GM12865 (cell line): ENCODE measurements at regions not wholly inside any gene's neighbourhood (a gene's known extent, or its start where the extent isn't known, plus 50 kb on each side); places are given as distances from the start of the nearest gene placed in this dataset.

Experiments
- DNase-seq: peaks from one replicate; pipeline ENCODE4 v3.0.0; 2010; ENCODE audit warnings: low read depth
- H3K4me3 ChIP-seq: 2 replicates; pipeline ENCODE4 v1.5.1; 2011; ENCODE audit warnings: mild to moderate bottlenecking, low read depth, low read length, control low read depth
- CTCF ChIP-seq: IDR thresholded peaks from 2 replicates; pipeline ENCODE4 v1.5.1; 2011; ENCODE audit warnings: low read length, control low read depth, low read depth, inconsistent platforms; ENCODE audit not compliant: insufficient read depth; ENCODE audit errors: missing control alignments

DNA sequence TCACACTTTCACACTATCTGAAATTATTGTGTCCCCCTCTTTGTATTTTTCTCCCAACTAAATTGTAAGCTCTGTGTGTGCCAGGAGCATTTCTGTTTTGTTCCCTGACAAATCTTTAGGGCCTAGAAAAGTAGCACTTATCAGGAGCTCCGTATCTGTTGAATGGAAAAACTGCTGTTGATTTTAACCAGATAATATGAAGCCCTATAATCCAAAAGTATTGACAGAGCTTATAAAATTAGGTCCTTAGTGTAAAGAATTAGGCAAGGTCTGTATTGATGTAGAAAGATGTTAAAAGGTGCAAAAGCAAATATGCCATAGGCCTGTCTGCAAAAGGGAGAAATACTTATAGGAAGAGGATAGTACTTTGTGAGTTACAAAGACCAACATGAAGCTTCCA lies 109.4 kb upstream of the ISL1 start:
- TF ChIP-seq CTCF = no peak
- no peak for DNase-seq
- no peak overlapping the region for H3K4me3 ChIP-seq

DNA sequence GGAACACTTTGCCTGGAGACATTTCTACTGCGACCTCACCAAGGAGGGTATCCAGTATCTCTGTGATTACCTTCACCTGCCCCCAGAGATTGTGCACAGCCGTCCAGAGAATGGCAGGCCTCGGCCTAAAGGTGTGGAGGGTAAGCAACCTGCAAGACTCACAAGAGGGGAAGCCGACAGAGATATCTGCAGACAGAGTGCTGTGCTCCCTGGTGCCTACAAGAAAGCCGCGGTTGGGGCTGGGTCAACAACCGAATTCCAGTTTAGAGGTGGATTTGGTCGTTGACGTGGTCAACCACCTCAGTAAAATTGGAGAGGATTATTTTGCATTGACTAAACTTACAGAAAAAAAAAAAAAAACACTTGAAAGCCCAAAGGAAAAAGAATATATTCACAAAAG lies 107.8 kb upstream of the ISL1 start:
- TF ChIP-seq CTCF = no peak
- no peak overlapping the region for H3K4me3 ChIP-seq
- DNase-seq = no peak

DNA sequence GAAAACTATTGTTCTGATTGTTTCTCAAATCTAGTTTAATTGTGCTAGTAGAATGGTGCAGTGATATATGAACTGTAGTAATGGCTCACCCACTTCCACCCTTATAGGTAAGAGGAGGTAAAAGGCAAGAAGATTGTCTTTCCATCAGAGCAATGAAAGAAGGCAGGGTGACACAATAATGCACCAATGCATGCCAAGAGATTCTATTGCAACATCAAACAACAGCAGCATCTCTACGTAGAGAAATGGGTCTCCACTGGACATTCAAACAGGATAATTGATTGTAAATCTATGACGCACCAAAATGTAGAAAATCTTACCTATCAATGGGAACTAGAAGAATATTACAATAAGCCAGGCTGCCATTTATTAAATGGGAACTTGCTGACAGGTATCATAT lies 107.0 kb upstream of the ISL1 start:
- no peak overlapping the region for H3K4me3 ChIP-seq
- TF ChIP-seq CTCF = no peak
- no peak for DNase-seq

- TF ChIP-seq CTCF = no peak
- DNase-seq = no peak
- no peak overlapping the region for H3K4me3 ChIP-seq
Measured at GRCh38 chr5:51278539-51278938, 104.7 kb upstream of the ISL1 start.

DNA sequence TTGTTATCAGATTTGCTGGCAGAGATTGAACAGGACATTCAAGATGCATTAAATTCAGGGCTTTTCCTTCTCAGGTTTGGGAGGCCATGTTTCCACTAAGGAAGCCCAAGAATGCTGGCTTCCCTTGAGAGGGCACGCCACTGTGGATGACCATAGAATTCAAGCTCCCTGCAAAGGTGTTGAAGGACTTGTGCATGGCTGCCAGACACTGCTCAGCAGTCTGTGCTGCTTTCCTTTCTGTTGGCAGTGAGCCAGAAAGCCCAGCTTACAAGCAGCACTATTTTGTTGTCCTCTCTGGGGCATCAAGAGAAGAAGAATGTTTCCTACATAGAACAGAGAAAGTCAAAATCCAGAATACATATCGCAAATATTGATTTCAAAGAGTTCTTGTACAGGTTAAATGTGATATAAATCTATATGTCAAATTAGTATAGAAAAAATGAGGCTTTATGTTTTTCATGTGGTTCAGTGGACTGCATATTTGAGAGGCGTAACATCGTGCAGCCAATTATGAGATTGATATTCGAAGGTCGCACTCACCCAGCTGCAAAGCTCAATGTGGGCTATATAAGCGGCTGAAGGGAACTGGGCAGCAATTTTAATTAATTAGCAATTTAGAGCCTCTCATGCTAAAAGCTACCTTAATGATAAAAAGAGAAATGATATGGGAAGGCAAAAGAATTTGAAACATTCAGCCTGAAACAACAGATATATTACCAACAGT lies 103.1 kb upstream of the ISL1 start:
- DNase-seq = no peak
- H3K4me3 ChIP-seq = no peak overlapping the region
- TF ChIP-seq CTCF = no peak

DNA sequence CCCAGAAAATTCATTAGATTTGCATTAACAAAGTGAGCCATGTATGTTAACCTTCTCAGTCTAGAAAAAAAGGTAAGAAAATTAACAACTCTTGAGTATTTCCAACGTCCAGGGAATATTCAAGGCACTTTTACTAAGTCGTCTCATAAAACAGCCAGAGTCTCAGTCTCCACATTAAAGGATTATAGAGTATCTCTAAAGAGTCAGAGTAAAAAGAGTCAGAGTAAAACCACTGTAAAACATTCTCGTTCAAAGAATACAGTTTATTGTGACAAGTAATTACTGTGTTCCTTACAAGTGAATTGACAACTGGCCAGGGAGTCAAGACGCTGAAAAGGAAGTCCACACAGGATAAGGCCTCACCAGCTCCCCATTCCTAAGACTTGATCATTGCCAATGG lies 97.2 kb upstream of the ISL1 start:
- no peak for DNase-seq
- H3K4me3 ChIP-seq = no peak overlapping the region
- TF ChIP-seq CTCF = no peak

DNA sequence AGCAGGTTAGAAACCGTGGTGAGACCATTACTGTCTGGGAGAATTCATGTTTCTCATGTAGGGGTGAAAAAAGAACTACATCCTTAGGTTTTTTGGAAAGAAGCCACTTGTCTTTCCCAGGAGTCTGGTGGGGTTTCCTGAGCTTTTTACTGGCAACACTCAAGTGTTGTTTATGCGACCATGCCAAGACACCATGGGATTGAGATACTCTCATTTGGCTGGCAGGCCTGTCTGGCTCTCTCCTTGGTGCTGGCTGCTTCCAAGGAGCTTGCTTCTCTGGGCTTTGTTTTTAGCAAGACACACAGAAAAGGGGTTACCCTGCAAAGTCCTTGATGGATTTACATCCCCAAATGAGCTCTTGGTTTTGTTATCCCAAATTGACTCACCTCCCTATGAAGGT lies 80.9 kb upstream of the ISL1 start:
- TF ChIP-seq CTCF = no peak
- no peak overlapping the region for H3K4me3 ChIP-seq
- no peak for DNase-seq
